PFSK-1 (cell line): ENCODE measurements at regions not wholly inside any gene's neighbourhood (a gene's known extent, or its start where the extent isn't known, plus 50 kb on each side); places are given as distances from the start of the nearest gene placed in this dataset.

Source experiments
- FOXP2 ChIP-seq: optimal IDR thresholded peaks from 2 replicates; pipeline ENCODE3; 2011; ENCODE audit warnings: borderline replicate concordance, control low read depth, inconsistent platforms; ENCODE audit not compliant: insufficient read depth; ENCODE audit errors: extremely low read length, extremely low read depth
- POLR2AphosphoS5 ChIP-seq: IDR thresholded peaks from 2 replicates; pipeline ENCODE4 v1.6.1; 2012; ENCODE audit warnings: low read depth, mild to moderate bottlenecking, control low read depth, low read length, moderate library complexity
- SIN3A ChIP-seq: IDR thresholded peaks from 2 replicates; pipeline ENCODE4 v1.6.1; 2012; ENCODE audit warnings: mild to moderate bottlenecking, low read length, moderate library complexity, borderline replicate concordance; ENCODE audit not compliant: insufficient read depth
- TAF1 ChIP-seq: IDR thresholded peaks from 2 replicates; pipeline ENCODE4 v1.6.1; 2012; ENCODE audit warnings: low read length, control low read depth, borderline replicate concordance; ENCODE audit not compliant: insufficient read depth
- TF ChIP-seq, protein P1 (sequence below), 2 experiments: IDR thresholded peaks; 2 replicates each; pipeline versions ENCODE4 v1.6.1 to v1.8.0; 2011 to 2012; ENCODE audit warnings: low read depth in 2 of 2, low read length in 2 of 2, control low read depth in 1 of 2, inconsistent platforms in 1 of 2, mild to moderate bottlenecking in 1 of 2, moderate library complexity in 1 of 2; ENCODE audit not compliant: insufficient read depth in 1 of 2

DNA sequence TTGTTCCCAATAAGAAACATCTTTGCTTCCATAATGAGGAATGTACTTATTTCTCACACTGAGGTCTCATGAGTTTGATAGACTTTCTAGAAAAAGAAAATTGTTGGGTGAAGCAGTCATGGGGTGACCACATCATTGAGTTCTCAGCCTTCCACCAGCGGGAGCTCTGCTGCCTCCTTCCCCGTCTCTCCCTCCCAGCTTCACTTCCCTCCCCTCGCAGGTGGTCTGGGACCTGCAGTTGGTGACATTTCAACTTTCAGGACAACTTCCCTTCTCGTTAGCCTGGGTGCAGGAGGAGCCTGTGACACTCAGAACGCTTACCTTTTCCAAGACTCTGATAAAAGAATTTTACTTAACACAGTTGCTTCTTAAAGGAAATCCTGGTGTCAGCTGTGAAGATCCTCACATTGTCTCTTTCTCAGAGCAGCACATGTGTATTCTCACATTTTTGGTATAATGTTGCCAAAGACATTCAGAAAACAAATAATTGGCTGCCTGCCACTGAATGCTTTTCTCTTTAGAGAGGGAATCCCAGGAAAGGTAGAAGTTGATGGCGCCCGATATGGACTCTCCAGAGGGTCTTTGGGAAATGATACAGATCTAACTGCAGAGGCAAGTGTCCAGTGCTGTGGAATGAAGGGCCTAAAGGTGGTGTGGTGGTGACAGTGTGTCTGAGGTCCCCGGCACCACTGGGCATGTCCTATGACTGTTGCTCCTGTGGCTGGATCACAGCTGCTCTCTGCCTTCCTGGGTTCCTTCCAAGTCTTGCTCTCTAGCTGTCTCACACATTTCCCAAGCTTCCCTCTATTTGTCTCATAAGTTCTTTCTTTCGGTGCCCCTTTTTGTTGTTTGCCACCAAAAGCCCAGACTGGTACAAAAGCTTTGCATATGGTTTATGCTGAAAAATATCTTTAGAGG lies 238.1 kb downstream of the GAS1 start:
- TF ChIP-seq, protein P1, sequence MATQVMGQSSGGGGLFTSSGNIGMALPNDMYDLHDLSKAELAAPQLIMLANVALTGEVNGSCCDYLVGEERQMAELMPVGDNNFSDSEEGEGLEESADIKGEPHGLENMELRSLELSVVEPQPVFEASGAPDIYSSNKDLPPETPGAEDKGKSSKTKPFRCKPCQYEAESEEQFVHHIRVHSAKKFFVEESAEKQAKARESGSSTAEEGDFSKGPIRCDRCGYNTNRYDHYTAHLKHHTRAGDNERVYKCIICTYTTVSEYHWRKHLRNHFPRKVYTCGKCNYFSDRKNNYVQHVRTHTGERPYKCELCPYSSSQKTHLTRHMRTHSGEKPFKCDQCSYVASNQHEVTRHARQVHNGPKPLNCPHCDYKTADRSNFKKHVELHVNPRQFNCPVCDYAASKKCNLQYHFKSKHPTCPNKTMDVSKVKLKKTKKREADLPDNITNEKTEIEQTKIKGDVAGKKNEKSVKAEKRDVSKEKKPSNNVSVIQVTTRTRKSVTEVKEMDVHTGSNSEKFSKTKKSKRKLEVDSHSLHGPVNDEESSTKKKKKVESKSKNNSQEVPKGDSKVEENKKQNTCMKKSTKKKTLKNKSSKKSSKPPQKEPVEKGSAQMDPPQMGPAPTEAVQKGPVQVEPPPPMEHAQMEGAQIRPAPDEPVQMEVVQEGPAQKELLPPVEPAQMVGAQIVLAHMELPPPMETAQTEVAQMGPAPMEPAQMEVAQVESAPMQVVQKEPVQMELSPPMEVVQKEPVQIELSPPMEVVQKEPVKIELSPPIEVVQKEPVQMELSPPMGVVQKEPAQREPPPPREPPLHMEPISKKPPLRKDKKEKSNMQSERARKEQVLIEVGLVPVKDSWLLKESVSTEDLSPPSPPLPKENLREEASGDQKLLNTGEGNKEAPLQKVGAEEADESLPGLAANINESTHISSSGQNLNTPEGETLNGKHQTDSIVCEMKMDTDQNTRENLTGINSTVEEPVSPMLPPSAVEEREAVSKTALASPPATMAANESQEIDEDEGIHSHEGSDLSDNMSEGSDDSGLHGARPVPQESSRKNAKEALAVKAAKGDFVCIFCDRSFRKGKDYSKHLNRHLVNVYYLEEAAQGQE (IDR thresholded peaks at IDR 0.05; ENCODE audit: insufficient read depth in 1 of 2, low read depth in 2 of 2, low read length in 2 of 2): no peak
- TF ChIP-seq TAF1: no peak
- no peak for TF ChIP-seq SIN3A
- TF ChIP-seq FOXP2: no peak
- TF ChIP-seq POLR2AphosphoS5: no peak

DNA sequence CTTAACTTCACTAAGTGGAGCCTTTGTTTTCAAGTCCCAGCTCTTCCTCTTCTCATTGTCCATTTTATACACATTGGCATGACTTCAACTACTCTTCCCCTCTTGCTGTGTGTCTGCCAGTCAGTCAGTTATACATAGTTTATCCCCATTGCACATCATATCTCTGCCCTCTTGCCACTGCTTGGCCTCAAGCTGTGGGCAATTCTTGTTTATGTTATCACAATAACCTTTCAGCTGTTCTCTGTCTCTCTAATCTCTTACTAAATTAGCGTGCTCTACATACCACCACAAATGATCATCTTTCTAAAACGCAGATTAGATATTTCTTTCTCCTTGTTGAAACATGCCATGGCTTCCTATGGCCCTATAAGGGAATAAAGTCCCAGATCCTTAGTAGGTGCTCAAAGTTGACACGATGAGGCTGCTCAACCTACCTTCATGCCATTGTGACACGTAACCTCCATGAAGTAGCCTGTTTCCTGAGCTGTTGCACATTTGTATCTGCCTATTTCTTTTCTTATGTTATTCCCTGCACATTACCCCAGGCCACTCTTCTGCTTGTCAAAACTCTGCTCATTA lies 239.3 kb downstream of the GAS1 start:
- TF ChIP-seq TAF1 (no peak), FOXP2 (no peak), POLR2AphosphoS5 (no peak), SIN3A (no peak)
- TF ChIP-seq, protein P1 (IDR thresholded peaks at IDR 0.05; ENCODE audit: insufficient read depth in 1 of 2, low read depth in 2 of 2, low read length in 2 of 2): no peak

GRCh38 chr9:86706391-86706790 lies 240.9 kb downstream of the GAS1 start:
- TF ChIP-seq FOXP2: no peak
- TF ChIP-seq SIN3A: no peak
- no peak for TF ChIP-seq TAF1
- TF ChIP-seq, protein P1 (IDR thresholded peaks at IDR 0.05; ENCODE audit: insufficient read depth in 1 of 2, low read depth in 2 of 2, low read length in 2 of 2): no peak
- no peak for TF ChIP-seq POLR2AphosphoS5

GRCh38 chr9:86705490-86705889 lies 241.8 kb downstream of the GAS1 start:
- TF ChIP-seq, protein P1 (IDR thresholded peaks at IDR 0.05; ENCODE audit: insufficient read depth in 1 of 2, low read depth in 2 of 2, low read length in 2 of 2): no peak
- TF ChIP-seq TAF1 (no peak), SIN3A (no peak), POLR2AphosphoS5 (no peak), FOXP2 (no peak)
